GM20000 (cell line): ENCODE measurements at regions not wholly inside any gene's neighbourhood (a gene's known extent, or its start where the extent isn't known, plus 50 kb on each side); places are given as distances from the start of the nearest gene placed in this dataset.

Source experiments
- DNase-seq: peaks from one replicate; pipeline ENCODE4 v3.0.0; 2012; ENCODE audit warnings: low spot score
- CTCF ChIP-seq: IDR thresholded peaks from 2 replicates; pipeline ENCODE4 v1.5.1; 2012; ENCODE audit warnings: mild to moderate bottlenecking, control low read depth; ENCODE audit errors: extremely low read depth, missing control alignments

DNA sequence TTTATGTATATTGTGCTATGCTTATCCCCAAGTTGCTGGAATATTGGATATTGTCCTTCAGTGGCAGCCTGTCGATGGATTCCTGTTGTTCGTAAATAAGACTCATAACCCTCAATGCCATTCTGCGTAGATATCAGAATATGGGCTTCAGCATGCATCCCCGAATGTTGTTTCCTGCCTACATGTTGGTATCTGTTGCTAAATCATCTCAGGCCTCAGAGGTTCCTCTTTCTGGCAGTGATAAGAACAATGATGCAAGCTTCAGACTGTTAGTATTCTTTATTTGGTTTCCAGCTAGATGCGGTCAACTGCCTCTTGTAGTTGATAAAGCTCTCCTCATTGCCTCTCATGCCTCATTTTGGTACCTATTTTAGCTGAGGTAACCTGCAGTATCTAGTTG is 2082.6 kb downstream of the MRPL39 start:
- DNase-seq: no peak
- TF ChIP-seq CTCF: no peak

GRCh38 chr21:23522751-23523150 is 2084.5 kb downstream of the MRPL39 start:
- TF ChIP-seq CTCF: no peak
- no peak for DNase-seq

GRCh38 chr21:23507501-23507900 is 2099.8 kb downstream of the MRPL39 start:
- no peak for TF ChIP-seq CTCF
- DNase-seq: no peak

GRCh38 chr21:23496729-23497128 is 2110.6 kb downstream of the MRPL39 start:
- TF ChIP-seq CTCF: no peak
- no peak for DNase-seq

DNA sequence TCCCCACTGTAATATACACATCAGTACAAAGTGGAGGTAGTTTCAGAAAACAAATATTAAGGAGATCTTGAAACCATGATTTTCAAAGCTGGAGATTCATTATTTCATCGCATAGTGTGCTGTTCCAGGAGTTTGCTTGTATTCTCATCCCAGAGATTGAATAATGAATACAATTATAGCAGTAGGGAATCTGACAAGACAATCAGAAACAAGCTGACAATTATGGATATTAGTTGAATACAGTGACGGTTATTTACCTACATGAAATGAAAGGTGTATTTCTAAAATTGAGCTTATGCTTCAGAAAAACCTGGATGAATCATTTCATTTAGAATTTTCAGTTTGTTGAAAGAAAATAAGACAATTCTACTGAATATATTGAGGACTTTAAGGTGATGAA is 2119.0 kb downstream of the MRPL39 start:
- TF ChIP-seq CTCF: no peak
- no peak for DNase-seq

DNA sequence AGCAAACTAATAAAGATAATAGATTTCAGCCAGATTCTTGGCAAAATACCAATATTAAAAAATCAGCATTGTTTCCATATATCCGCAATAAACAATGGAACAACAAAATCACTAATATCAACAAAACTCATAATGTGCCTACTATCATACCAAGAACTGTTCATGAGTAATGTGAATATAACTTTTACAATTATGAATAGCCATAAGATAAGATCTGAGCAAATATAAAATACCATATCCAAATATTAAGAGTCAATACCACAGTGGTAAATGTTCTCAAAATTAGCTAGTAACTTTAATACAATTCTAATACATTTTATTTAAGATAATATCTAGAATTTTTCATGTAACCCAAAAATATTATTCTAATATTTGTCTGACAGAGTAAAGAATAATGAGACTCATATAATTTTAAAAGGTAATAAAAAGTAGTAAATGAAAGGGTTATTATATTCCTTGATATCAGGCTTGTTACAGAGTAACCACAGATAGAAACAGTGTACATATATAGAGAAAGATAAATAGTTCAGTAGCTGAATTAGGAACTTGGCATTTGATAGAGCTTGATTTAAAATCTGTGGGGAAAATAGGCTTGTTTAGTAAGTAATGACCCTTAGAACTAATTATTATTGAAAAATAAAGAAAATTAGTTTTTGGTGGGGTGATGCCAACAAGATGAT is 2126.6 kb downstream of the MRPL39 start:
- no peak for DNase-seq
- no peak for TF ChIP-seq CTCF

DNA sequence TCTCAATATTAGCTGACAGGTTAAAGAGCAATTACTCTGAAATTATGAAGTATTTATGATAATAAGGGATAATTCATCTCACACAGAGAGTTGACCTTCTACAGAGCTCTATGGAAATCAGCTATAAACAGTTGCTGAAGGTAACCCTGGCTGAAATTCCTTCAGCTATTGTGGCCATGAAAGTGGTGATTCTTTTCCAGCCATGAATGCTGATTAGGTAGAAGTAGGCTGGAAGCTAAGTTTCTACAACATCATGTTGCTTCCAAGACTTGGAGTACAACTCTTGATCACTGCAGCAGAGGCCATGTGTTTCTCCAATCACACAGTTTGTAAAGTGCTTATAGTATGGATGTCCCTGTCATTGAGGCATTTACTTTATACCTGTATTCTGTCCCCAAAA is 2128.9 kb downstream of the MRPL39 start:
- TF ChIP-seq CTCF: no peak
- no peak for DNase-seq
